ENCODE measurements at regions not wholly inside any gene's neighbourhood (a gene's known extent, or its start where the extent isn't known, plus 50 kb on each side); places are given as distances from the start of the nearest gene placed in this dataset.

- TF ChIP-seq TAF1 (IDR thresholded peaks at IDR 0.05; ENCODE audit: borderline replicate concordance, low read depth, low read length) (no peak), POLR2A (IDR thresholded peaks at IDR 0.05; ENCODE audit: low read depth, low read length) (no peak), POLR2AphosphoS5 (IDR thresholded peaks at IDR 0.05; ENCODE audit: low read depth, low read length) (no peak)
- DNase-seq (ENCODE audit: insufficient read length) (no peak), FAIRE-seq (no peak)
Observed at GRCh38 chr16:73433731-73434307, 385.9 kb upstream of the ZFHX3 start.

DNA sequence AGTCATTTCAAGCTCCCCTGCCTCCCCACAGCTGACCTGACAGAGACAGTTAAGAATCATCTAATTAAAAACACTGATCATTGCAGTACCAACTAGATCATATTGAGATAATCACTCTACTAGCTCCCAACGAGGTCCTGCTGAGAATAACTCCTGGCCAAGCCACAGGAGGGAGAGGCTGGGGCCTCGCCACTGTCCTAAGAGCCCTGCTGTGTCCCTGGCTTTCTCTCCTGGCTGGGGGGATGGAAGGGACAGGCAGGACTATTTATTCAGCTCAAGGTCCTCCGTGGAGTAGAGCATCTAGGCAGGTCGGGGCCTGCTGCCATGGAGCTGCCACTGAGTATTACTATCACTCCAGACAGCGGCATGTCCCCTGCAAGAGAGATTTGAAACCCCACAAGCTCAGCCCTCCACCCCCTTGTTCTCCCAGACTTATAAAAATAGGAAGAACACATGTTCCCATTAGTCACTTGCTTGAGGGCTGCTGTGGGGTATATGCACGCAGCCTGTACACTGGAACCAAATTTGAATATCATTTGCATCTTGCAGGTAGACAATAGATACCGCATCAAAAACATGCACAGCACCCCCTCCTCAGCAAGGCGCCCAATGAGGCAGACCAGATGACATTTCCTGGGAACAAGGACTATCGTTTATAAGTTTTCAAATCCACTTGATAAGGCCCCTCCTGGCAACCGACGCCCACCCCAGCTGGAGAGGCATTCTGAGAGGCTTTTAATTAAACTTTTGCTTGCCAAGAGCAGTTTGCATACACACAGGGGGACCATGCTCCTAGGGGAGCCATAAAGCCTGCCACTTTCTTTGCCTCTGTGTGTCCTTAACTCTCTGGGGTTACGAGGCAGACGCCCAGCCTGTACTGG lies 385.2 kb upstream of the ZFHX3 start:
- DNase-seq (ENCODE audit: insufficient read length), result no peak
- no peak for FAIRE-seq
- TF ChIP-seq POLR2A (IDR thresholded peaks at IDR 0.05; ENCODE audit: low read depth, low read length) (no peak), TAF1 (IDR thresholded peaks at IDR 0.05; ENCODE audit: borderline replicate concordance, low read depth, low read length) (no peak), POLR2AphosphoS5 (IDR thresholded peaks at IDR 0.05; ENCODE audit: low read depth, low read length) (no peak)

GRCh38 chr16:73430138-73430537 lies 382.2 kb upstream of the ZFHX3 start:
- no peak for FAIRE-seq
- no peak for DNase-seq (ENCODE audit: insufficient read length)
- TF ChIP-seq TAF1 (IDR thresholded peaks at IDR 0.05; ENCODE audit: borderline replicate concordance, low read depth, low read length) (no peak), POLR2A (IDR thresholded peaks at IDR 0.05; ENCODE audit: low read depth, low read length) (no peak), POLR2AphosphoS5 (IDR thresholded peaks at IDR 0.05; ENCODE audit: low read depth, low read length) (no peak)

- DNase-seq (ENCODE audit: insufficient read length) (no peak), FAIRE-seq (no peak)
- no peak for TF ChIP-seq POLR2AphosphoS5 (IDR thresholded peaks at IDR 0.05; ENCODE audit: low read depth, low read length)
- no peak for TF ChIP-seq TAF1 (IDR thresholded peaks at IDR 0.05; ENCODE audit: borderline replicate concordance, low read depth, low read length)
- no peak for TF ChIP-seq POLR2A (IDR thresholded peaks at IDR 0.05; ENCODE audit: low read depth, low read length)
Observed at GRCh38 chr16:73428121-73428520, 380.2 kb upstream of the ZFHX3 start.

DNA sequence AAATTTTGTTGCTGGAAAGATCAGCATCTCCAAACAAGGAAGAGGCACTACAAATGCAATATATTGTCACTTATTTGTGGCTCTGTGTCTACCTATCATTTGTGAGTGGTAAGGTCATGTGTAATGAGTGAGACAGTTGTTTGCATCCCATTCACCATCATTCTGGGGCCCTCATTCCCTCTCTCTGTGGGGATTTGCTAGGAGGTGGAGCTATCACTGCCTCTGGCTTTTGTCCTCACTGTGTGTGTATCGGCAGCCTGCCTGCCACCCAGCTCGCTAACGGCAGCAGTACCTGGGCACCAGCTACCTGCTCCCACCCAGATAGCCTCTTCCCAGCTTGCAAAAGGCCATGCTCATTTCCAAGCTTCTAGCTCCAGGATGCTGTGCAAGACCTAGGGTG lies 379.2 kb upstream of the ZFHX3 start:
- TF ChIP-seq POLR2AphosphoS5 (IDR thresholded peaks at IDR 0.05; ENCODE audit: low read depth, low read length) (no peak), TAF1 (IDR thresholded peaks at IDR 0.05; ENCODE audit: borderline replicate concordance, low read depth, low read length) (no peak), POLR2A (IDR thresholded peaks at IDR 0.05; ENCODE audit: low read depth, low read length) (no peak)
- DNase-seq (ENCODE audit: insufficient read length) (no peak), FAIRE-seq (no peak)

GRCh38 chr16:73426433-73427160 lies 378.7 kb upstream of the ZFHX3 start:
- no peak for TF ChIP-seq TAF1 (IDR thresholded peaks at IDR 0.05; ENCODE audit: borderline replicate concordance, low read depth, low read length)
- TF ChIP-seq POLR2A (IDR thresholded peaks at IDR 0.05; ENCODE audit: low read depth, low read length), result no peak
- TF ChIP-seq POLR2AphosphoS5 (IDR thresholded peaks at IDR 0.05; ENCODE audit: low read depth, low read length), result no peak
- DNase-seq (ENCODE audit: insufficient read length) (no peak), FAIRE-seq (no peak)

DNA sequence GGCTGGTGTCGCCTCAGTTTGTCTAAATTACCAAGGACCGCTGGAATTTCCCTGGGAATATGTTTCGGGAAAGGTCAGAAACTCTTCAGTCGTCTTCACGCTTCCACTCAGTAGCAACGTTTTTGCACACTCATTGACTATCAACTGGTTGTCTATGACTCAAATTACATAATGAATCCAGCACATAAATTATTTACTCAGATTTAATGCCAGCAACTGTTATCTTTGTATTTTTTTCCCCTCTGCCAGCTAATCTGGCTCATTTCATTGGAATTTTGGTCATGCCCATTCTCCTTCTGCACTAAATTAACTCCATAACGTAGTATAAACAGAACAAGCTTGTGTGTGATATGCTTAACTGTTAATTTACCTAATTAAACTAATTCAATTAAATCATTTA lies 372.7 kb upstream of the ZFHX3 start:
- FAIRE-seq (no peak), DNase-seq (ENCODE audit: insufficient read length) (no peak)
- TF ChIP-seq TAF1 (IDR thresholded peaks at IDR 0.05; ENCODE audit: borderline replicate concordance, low read depth, low read length) (no peak), POLR2A (IDR thresholded peaks at IDR 0.05; ENCODE audit: low read depth, low read length) (no peak), POLR2AphosphoS5 (IDR thresholded peaks at IDR 0.05; ENCODE audit: low read depth, low read length) (no peak)

- no peak for DNase-seq (ENCODE audit: insufficient read length)
- no peak for TF ChIP-seq TAF1 (IDR thresholded peaks at IDR 0.05; ENCODE audit: borderline replicate concordance, low read depth, low read length)
- no peak for TF ChIP-seq POLR2A (IDR thresholded peaks at IDR 0.05; ENCODE audit: low read depth, low read length)
- TF ChIP-seq POLR2AphosphoS5 (IDR thresholded peaks at IDR 0.05; ENCODE audit: low read depth, low read length), result no peak
- FAIRE-seq, result no peak
Observed at GRCh38 chr16:73420244-73420643, 372.3 kb upstream of the ZFHX3 start.

- FAIRE-seq, result no peak
- no peak for TF ChIP-seq TAF1 (IDR thresholded peaks at IDR 0.05; ENCODE audit: borderline replicate concordance, low read depth, low read length)
- TF ChIP-seq POLR2A (IDR thresholded peaks at IDR 0.05; ENCODE audit: low read depth, low read length), result no peak
- TF ChIP-seq POLR2AphosphoS5 (IDR thresholded peaks at IDR 0.05; ENCODE audit: low read depth, low read length), result no peak
- no peak for DNase-seq (ENCODE audit: insufficient read length)
Observed at GRCh38 chr16:73418691-73419090, 370.8 kb upstream of the ZFHX3 start.

DNA sequence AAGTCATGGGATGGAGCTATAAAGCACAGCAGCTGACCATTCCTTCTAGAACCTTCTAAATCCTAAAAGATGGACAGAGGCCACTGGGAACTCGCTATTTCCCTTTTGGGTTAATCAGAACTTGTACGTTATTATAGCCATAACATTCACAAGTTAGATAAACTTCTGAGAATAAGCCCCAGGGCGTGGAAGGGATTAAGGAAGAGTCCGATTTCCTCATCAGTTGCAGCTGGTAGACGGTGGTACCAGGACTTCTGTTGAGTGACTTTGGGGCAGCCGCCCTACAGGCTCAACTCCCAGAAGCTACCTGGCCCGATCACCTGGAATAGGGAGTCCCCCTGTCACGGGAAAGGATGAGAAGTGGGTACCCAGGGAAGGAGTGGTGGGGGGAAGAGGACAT lies 370.1 kb upstream of the ZFHX3 start:
- DNase-seq (ENCODE audit: insufficient read length) (no peak), FAIRE-seq (no peak)
- TF ChIP-seq POLR2A (IDR thresholded peaks at IDR 0.05; ENCODE audit: low read depth, low read length) (no peak), TAF1 (IDR thresholded peaks at IDR 0.05; ENCODE audit: borderline replicate concordance, low read depth, low read length) (no peak), POLR2AphosphoS5 (IDR thresholded peaks at IDR 0.05; ENCODE audit: low read depth, low read length) (no peak)

DNA sequence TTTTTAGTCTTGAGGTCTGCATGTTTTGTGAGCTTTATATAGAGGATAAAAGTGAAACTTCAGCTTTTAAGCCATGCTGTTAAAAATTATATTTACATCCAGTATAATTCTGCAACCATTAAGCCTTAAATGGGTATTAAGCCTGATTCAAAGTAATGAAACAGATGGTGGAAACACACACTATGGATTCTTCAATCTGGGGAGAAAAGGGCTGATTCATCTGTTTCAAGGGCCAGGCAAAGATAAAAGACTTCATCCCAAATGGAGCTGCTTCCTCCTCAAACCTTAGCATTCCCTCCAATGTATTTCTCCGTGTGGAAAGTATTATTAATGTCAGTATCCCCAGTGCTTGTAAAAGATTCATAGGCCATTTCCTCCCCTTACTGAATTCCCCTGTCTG lies 367.4 kb upstream of the ZFHX3 start:
- no peak for FAIRE-seq

More for the DNA sequence above, 367.4 kb upstream of the ZFHX3 start:
- TF ChIP-seq POLR2AphosphoS5 (IDR thresholded peaks at IDR 0.05; ENCODE audit: low read depth, low read length) (no peak), TAF1 (IDR thresholded peaks at IDR 0.05; ENCODE audit: borderline replicate concordance, low read depth, low read length) (no peak), POLR2A (IDR thresholded peaks at IDR 0.05; ENCODE audit: low read depth, low read length) (no peak)
- DNase-seq (ENCODE audit: insufficient read length), result no peak
